H1 (cell line): ENCODE measurements at regions not wholly inside any gene's neighbourhood (a gene's known extent, or its start where the extent isn't known, plus 50 kb on each side); places are given as distances from the start of the nearest gene placed in this dataset.

Source experiments
- CTCF ChIA-PET: fragments of 300-600 bp; sonication (Branson Sonifier 250); formaldehyde crosslinking; loops from one replicate; lab custom pipeline; 2021; ENCODE audit not compliant: partially characterized antibody; lab: Charles Lee
- POLR2A ChIA-PET: fragments of 300-600 bp; sonication (Branson Sonifier 250); formaldehyde crosslinking; loops from one replicate; lab custom pipeline; 2021; ENCODE audit warnings: inconsistent platforms; ENCODE audit not compliant: partially characterized antibody; lab: Charles Lee
- DNase-seq, 2 experiments: peaks; one replicate each; pipeline versions ENCODE4 v3.0.0 to v3.0.0-alpha.2; 2010 to 2022; ENCODE audit warnings: low spot score in 2 of 2, low read depth in 1 of 2, mixed read lengths in 1 of 2
- FAIRE-seq: peaks from 2 replicates; lab custom pipeline; 2011; peaks lifted over from hg19 to GRCh38; lab: Jason Lieb, UNC
- H2AFZ ChIP-seq: 2 replicates; pipeline ENCODE4 v1.8.1; 2012; ENCODE audit warnings: low read length, inconsistent platforms
- H2AK5ac ChIP-seq: 2 replicates; pipeline ENCODE4 v1.6.1; 2013; ENCODE audit warnings: low read depth, low read length
- H2BK120ac ChIP-seq: replicated peaks from 2 replicates; pipeline ENCODE3; 2013; ENCODE audit warnings: low read depth, low read length, inconsistent platforms
- H2BK12ac ChIP-seq: 2 replicates; pipeline ENCODE4 v1.6.1; 2013; ENCODE audit warnings: low read depth, low read length
- H2BK15ac ChIP-seq: 2 replicates; pipeline ENCODE4 v1.6.1; 2013; ENCODE audit warnings: low read length
- H2BK20ac ChIP-seq: 2 replicates; pipeline ENCODE4 v1.6.1; 2013; ENCODE audit warnings: low read length
- H2BK5ac ChIP-seq: 2 replicates; pipeline ENCODE4 v1.6.1; 2013; ENCODE audit warnings: low read depth, low read length
- H3K14ac ChIP-seq: 2 replicates; pipeline ENCODE4 v1.6.1; 2013; ENCODE audit warnings: inconsistent platforms; ENCODE audit not compliant: insufficient read length
- H3K18ac ChIP-seq: 2 replicates; pipeline ENCODE4 v1.6.1; 2013; ENCODE audit warnings: low read length; ENCODE audit errors: extremely low read depth
- H3K23ac ChIP-seq: 2 replicates; pipeline ENCODE4 v1.6.1; 2013; ENCODE audit warnings: inconsistent platforms; ENCODE audit not compliant: insufficient read length
- H3K23me2 ChIP-seq: 2 replicates; pipeline ENCODE4 v1.6.1; 2013; ENCODE audit warnings: low read depth, low read length
- H3K27ac ChIP-seq: 2 replicates; pipeline ENCODE4 v1.6.1; 2011; ENCODE audit warnings: low read depth, low read length, inconsistent platforms
- H3K27me3 ChIP-seq, 4 experiments: replicated peaks in 1 of 4; 1 replicate in 1 of 4; 2 replicates in 3 of 4; pipeline versions ENCODE4 v1.6.1 to v1.8.1; 2011 to 2013; ENCODE audit warnings: low read length in 3 of 4, mild to moderate bottlenecking in 3 of 4, inconsistent platforms in 2 of 4, mixed read lengths in 2 of 4, moderate library complexity in 1 of 4; ENCODE audit not compliant: control insufficient read depth in 3 of 4, insufficient read depth in 3 of 4; ENCODE audit errors: extremely low read depth in 1 of 4
- H3K36me3 ChIP-seq, 4 experiments: 2 replicates each; pipeline versions ENCODE4 v1.6.1 to v1.8.1; 2011 to 2013; ENCODE audit warnings: mild to moderate bottlenecking in 4 of 4, low read length in 3 of 4, moderate library complexity in 2 of 4, control low read depth in 1 of 4, inconsistent platforms in 1 of 4; ENCODE audit not compliant: insufficient read depth in 4 of 4, control insufficient read depth in 2 of 4
- H3K4ac ChIP-seq: replicated peaks from 2 replicates; pipeline ENCODE3; 2013; ENCODE audit warnings: low read length, low read depth, mixed read lengths, inconsistent platforms; ENCODE audit not compliant: insufficient read length
- H3K4me1 ChIP-seq, 4 experiments: replicated peaks in 1 of 4; 1 replicate in 1 of 4; 2 replicates in 3 of 4; pipeline versions ENCODE4 v1.6.1 to v1.8.1; 2011 to 2013; ENCODE audit warnings: low read length in 3 of 4, inconsistent platforms in 2 of 4, mixed read lengths in 1 of 4; ENCODE audit not compliant: insufficient read depth in 4 of 4, control insufficient read depth in 3 of 4
- H3K4me2 ChIP-seq, 2 experiments: 2 replicates each; pipeline versions ENCODE4 v1.6.1 to v1.8.1; 2011 to 2013; ENCODE audit warnings: low read depth in 2 of 2, low read length in 2 of 2, control low read depth in 1 of 2, inconsistent platforms in 1 of 2, mild to moderate bottlenecking in 1 of 2; ENCODE audit not compliant: insufficient read depth in 1 of 2
- H3K4me3 ChIP-seq, 4 experiments: fragments of 200-600, 300-600 bp in 1 of 4; sonication (generic), shearing (Covaris generic), sonication (Bioruptor Twin) in 1 of 4; 2 replicates each; pipeline versions ENCODE4 v1.5.1 to v1.8.1; 2011 to 2016; ENCODE audit warnings: low read length in 4 of 4, low read depth in 3 of 4, control low read depth in 2 of 4, inconsistent platforms in 2 of 4, mild to moderate bottlenecking in 2 of 4, mixed read lengths in 1 of 4, moderate library complexity in 1 of 4; ENCODE audit not compliant: insufficient read depth in 2 of 4; ENCODE audit errors: extremely low read depth in 1 of 4
- H3K56ac ChIP-seq: replicated peaks from 2 replicates; pipeline ENCODE3; 2013; ENCODE audit warnings: low read depth, mild to moderate bottlenecking, mixed read lengths, low read length, inconsistent platforms; ENCODE audit not compliant: insufficient read length
- H3K79me1 ChIP-seq: 2 replicates; pipeline ENCODE4 v1.6.1; 2013; ENCODE audit warnings: low read depth, low read length, control low read depth
- H3K79me2 ChIP-seq, 2 experiments: 2 replicates each; pipeline versions ENCODE4 v1.6.1 to v1.8.1; 2012 to 2013; ENCODE audit warnings: low read length in 2 of 2, mild to moderate bottlenecking in 2 of 2, inconsistent platforms in 1 of 2; ENCODE audit not compliant: insufficient read depth in 2 of 2, control insufficient read depth in 1 of 2
- H3K9ac ChIP-seq, 4 experiments: replicated peaks in 1 of 4; 1 replicate in 1 of 4; 2 replicates in 3 of 4; pipeline versions ENCODE4 v1.6.1 to v1.8.1; 2011 to 2013; ENCODE audit warnings: low read depth in 3 of 4, low read length in 3 of 4, control low read depth in 2 of 4, mild to moderate bottlenecking in 2 of 4, moderate library complexity in 2 of 4, inconsistent platforms in 1 of 4; ENCODE audit errors: extremely low read depth in 1 of 4
- H3K9me3 ChIP-seq, 2 experiments: 2 replicates each; pipeline versions ENCODE4 v1.6.1 to v1.8.1; 2012 to 2013; ENCODE audit warnings: mild to moderate bottlenecking in 2 of 2, moderate library complexity in 2 of 2, control low read depth in 1 of 2, inconsistent platforms in 1 of 2, low read depth in 1 of 2, low read length in 1 of 2, mixed read lengths in 1 of 2; ENCODE audit not compliant: insufficient read depth in 2 of 2
- H4K20me1 ChIP-seq, 2 experiments: replicated peaks in 1 of 2; 2 replicates each; pipeline versions ENCODE3 to v1.8.1; 2011 to 2013; ENCODE audit warnings: inconsistent platforms in 2 of 2, low read length in 2 of 2, mild to moderate bottlenecking in 1 of 2; ENCODE audit not compliant: insufficient read depth in 2 of 2, control insufficient read depth in 1 of 2
- H4K5ac ChIP-seq: 2 replicates; pipeline ENCODE4 v1.6.1; 2013; ENCODE audit warnings: low read length, low read depth, mixed read lengths, inconsistent platforms; ENCODE audit not compliant: insufficient read length
- H4K8ac ChIP-seq: 2 replicates; pipeline ENCODE4 v1.8.0; 2013; ENCODE audit warnings: mild to moderate bottlenecking, moderate library complexity, low read length, inconsistent platforms; ENCODE audit not compliant: insufficient read depth; ENCODE audit errors: extremely low read depth
- H4K91ac ChIP-seq: replicated peaks from 2 replicates; pipeline ENCODE3; 2013; ENCODE audit warnings: low read length, mixed read lengths, inconsistent platforms; ENCODE audit not compliant: insufficient read length
- BRCA1 ChIP-seq: IDR thresholded peaks from 2 replicates; pipeline ENCODE4 v1.6.1; 2012; ENCODE audit warnings: low read depth, low read length, improper control_type of control experiment
- CBX5 ChIP-seq: fragments of 300-800, 300-1000 bp; sonication (generic); IDR thresholded peaks from 2 replicates; pipeline ENCODE4 v1.7.1; 2016; ENCODE audit warnings: antibody characterized with exemption, low read length, low read depth
- CBX8 ChIP-seq: fragments of 300-800, 300-1000 bp; sonication (generic); IDR thresholded peaks from 2 replicates; pipeline ENCODE4 v1.7.1; 2016; ENCODE audit warnings: low read depth, low read length, borderline replicate concordance
- CEBPB ChIP-seq: IDR thresholded peaks from 2 replicates; pipeline ENCODE4 v1.6.1; 2012; ENCODE audit warnings: low read depth, low read length
- CHD1 ChIP-seq: IDR thresholded peaks from 2 replicates; pipeline ENCODE4 v1.6.1; 2012; ENCODE audit warnings: low read depth, low read length, improper control_type of control experiment
- CTBP2 ChIP-seq: IDR thresholded peaks from 2 replicates; pipeline ENCODE4 v1.7.0; 2011; ENCODE audit warnings: borderline replicate concordance, mild to moderate bottlenecking, moderate library complexity, mixed read lengths, low read length; ENCODE audit not compliant: insufficient read depth, insufficient read length
- EP300 ChIP-seq, 2 experiments: IDR thresholded peaks; 1 replicate in 1 of 2; 2 replicates in 1 of 2; pipeline ENCODE4 v1.6.1; 2011 to 2012; ENCODE audit warnings: low read depth in 2 of 2, low read length in 2 of 2, mild to moderate bottlenecking in 2 of 2, borderline replicate concordance in 1 of 2, inconsistent platforms in 1 of 2, moderate library complexity in 1 of 2
- JUND ChIP-seq: IDR thresholded peaks from 2 replicates; pipeline ENCODE4 v1.6.1; 2011; ENCODE audit warnings: mild to moderate bottlenecking, improper control_type of control experiment, low read length
- PHF8 ChIP-seq: fragments of 200-600 bp; sonication (generic); conservative IDR thresholded peaks from 2 replicates; pipeline ENCODE4 v1.7.1; 2012; ENCODE audit warnings: low read depth, mild to moderate bottlenecking, inconsistent platforms, low read length, moderate library complexity
- POLR2A ChIP-seq, 2 experiments: IDR thresholded peaks; 1 replicate in 1 of 2; 2 replicates in 1 of 2; pipeline ENCODE4 v1.6.1; 2011; ENCODE audit warnings: low read depth in 2 of 2, low read length in 2 of 2, mild to moderate bottlenecking in 2 of 2; ENCODE audit errors: control extremely low read depth in 1 of 2
- RFX5 ChIP-seq: IDR thresholded peaks from 2 replicates; pipeline ENCODE4 v1.6.1; 2011; ENCODE audit warnings: low read depth, low read length, improper control_type of control experiment, borderline replicate concordance
- RXRA ChIP-seq: IDR thresholded peaks from 2 replicates; pipeline ENCODE4 v1.6.1; 2011; ENCODE audit warnings: low read depth, mild to moderate bottlenecking, low read length, moderate library complexity; ENCODE audit not compliant: insufficient read depth
- SIN3A ChIP-seq, 2 experiments: IDR thresholded peaks in 1 of 2; conservative IDR thresholded peaks in 1 of 2; 2 replicates each; pipeline ENCODE4 v1.6.1; 2011 to 2012; ENCODE audit warnings: low read length in 2 of 2, improper control_type of control experiment in 1 of 2, low read depth in 1 of 2, mild to moderate bottlenecking in 1 of 2
- SRF ChIP-seq: IDR thresholded peaks from 2 replicates; pipeline ENCODE4 v1.6.1; 2011; ENCODE audit warnings: mild to moderate bottlenecking, low read depth, low read length, moderate library complexity
- SUZ12 ChIP-seq: fragments of 200-600 bp; sonication (generic); IDR thresholded peaks from 2 replicates; pipeline ENCODE4 v1.6.1; 2012; ENCODE audit warnings: mild to moderate bottlenecking, inconsistent platforms, low read length, moderate library complexity, mixed read lengths
- WGBS, 2 experiments: shearing (Covaris generic) in 1 of 2; methylation state at CpG; one replicate each; pipeline versions ENCODE4 v1.1.6 to v1.1.7; 2013 to 2015; ENCODE audit warnings: low lambda C conversion rate in 2 of 2, mixed read lengths in 2 of 2, inconsistent platforms in 1 of 2, low coverage in 1 of 2, missing lambda C conversion rate in 1 of 2; ENCODE audit not compliant: insufficient replicate concordance in 2 of 2, insufficient coverage in 1 of 2, insufficient read length in 1 of 2; ENCODE audit errors: extremely low coverage in 1 of 2, missing lambda C conversion rate in 1 of 2; 5-methylcytosine and 5-hydroxymethylcytosine counted together

DNA sequence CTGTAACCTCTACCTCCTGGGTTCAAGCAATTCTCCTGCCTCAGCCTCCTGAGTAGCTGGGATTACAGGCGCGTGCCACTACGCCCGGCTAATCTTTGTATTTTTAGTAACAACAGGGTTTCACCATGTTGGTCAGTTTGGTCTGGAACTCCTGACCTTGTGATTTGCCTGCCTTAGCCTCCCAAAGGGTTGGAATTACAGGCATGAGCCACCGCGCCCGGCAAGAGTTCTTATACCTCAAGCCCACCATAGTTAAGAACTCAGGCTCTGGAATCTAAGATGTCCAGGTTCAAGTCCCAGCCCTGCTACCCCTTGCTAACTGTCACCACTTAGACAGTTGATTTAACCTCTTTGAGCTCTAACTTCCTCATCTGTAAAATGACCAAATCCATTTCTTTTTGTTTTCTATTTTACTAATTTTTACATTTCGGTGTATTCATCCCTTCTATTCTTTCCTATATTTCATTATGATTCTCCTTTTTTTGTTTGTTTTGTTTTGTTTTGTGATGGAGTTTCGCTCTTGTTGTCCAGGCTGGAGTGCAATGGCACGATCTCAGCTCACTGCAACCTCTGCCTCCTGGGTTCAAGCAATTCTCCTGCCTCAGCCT is 104.8 kb upstream of the ZNF217 start:
- POLR2A ChIA-PET: no interaction called here
- no peak for FAIRE-seq
- 96 to 100% methylated on average over 1 to 8 of the region's 10 CpGs for WGBS, 2 experiments
- TF ChIP-seq CBX5 (no peak), EP300 (IDR thresholded peaks at IDR 0.05; ENCODE audit: borderline replicate concordance in 1 of 2, low read depth in 2 of 2, low read length in 2 of 2) (no peak), JUND (no peak), SIN3A (conservative IDR thresholded peaks at IDR 0.05 in 1 of 2, IDR thresholded peaks at IDR 0.05 in 1 of 2; ENCODE audit: low read depth in 1 of 2, low read length in 2 of 2) (no peak), CHD1 (no peak), SUZ12 (no peak), CTBP2 (no peak), RFX5 (no peak), SRF (no peak), CEBPB (no peak), POLR2A (IDR thresholded peaks at IDR 0.05; ENCODE audit: control extremely low read depth in 1 of 2, low read depth in 2 of 2, low read length in 2 of 2) (no peak), BRCA1 (no peak), PHF8 (no peak), RXRA (no peak), CBX8 (no peak)

More for the DNA sequence above, 104.8 kb upstream of the ZNF217 start:
- Histone ChIP-seq H3K36me3 (no peaks in the 10 kb centered on the region), H2BK120ac (no peak overlapping the region), H3K4me3 (no peak overlapping the region), H3K4ac (no peak overlapping the region), H4K5ac (no peak overlapping the region), H3K27me3 (no peaks in the 10 kb centered on the region), H3K56ac (no peak overlapping the region), H2AFZ (no peak overlapping the region), H3K23ac (no peak overlapping the region), H2BK12ac (no peak overlapping the region), H3K4me1 (no peaks in the 10 kb centered on the region; a peak in 1 of 7 replicates), H2BK15ac (no peak overlapping the region), H3K9ac (no peak overlapping the region), H3K18ac (no peak overlapping the region), H3K23me2 (no peaks in the 10 kb centered on the region), H4K20me1 (no peaks in the 10 kb centered on the region), H2BK20ac (no peak overlapping the region), H3K79me1 (no peaks in the 10 kb centered on the region), H3K79me2 (no peaks in the 10 kb centered on the region), H2BK5ac (no peak overlapping the region), H2AK5ac (no peak overlapping the region), H3K4me2 (no peak overlapping the region), H3K9me3 (no peaks in the 10 kb centered on the region), H3K14ac (no peak overlapping the region), H4K8ac (no peak overlapping the region), H4K91ac (no peak overlapping the region), H3K27ac (no peak overlapping the region)
- CTCF ChIA-PET: interaction anchor here (1.2 kb wide), 1 partner anchor 38 kb away, joined by 3 read pairs; no protein-coding TSS in a partner anchor
- DNase-seq: no peak
